Activated CD8-positive, alpha-beta memory T cell treated with anti-CD3 and anti-CD28 coated beads, Interleukin-2, amount 50 U/mL, for 4 hours (primary cell): ENCODE measurements at regions not wholly inside any gene's neighbourhood (a gene's known extent, or its start where the extent isn't known, plus 50 kb on each side); places are given as distances from the start of the nearest gene placed in this dataset.
"Not testable (repeated sequence)": the region's sequence is repeated elsewhere in the genome, so short reads cannot be mapped to it uniquely, and the experiment has no call there.

ENCODE experiments used
- DNase-seq: peaks from one replicate; pipeline ENCODE4 v3.0.0-alpha.2; 2020

GRCh38 chr4:66577922-66578321 is 907.6 kb upstream of the EPHA5 start:
- no peak for DNase-seq

- DNase-seq: no peak
These were observed 904.9 kb upstream of the EPHA5 start for GRCh38 chr4:66575008-66575696.

- DNase-seq: no peak
These were observed 904.1 kb upstream of the EPHA5 start for GRCh38 chr4:66574145-66574978.

GRCh38 chr4:66572949-66573348 is 902.7 kb upstream of the EPHA5 start:
- DNase-seq: no peak

- no peak for DNase-seq
These were observed 900.9 kb upstream of the EPHA5 start for GRCh38 chr4:66571145-66571695.

- no peak for DNase-seq
These were observed 898.9 kb upstream of the EPHA5 start for GRCh38 chr4:66569228-66569627.

GRCh38 chr4:66568431-66568830 is 898.1 kb upstream of the EPHA5 start:
- DNase-seq: no peak

GRCh38 chr4:66568001-66568400 is 897.7 kb upstream of the EPHA5 start:
- no peak for DNase-seq

GRCh38 chr4:66567551-66567950 is 897.3 kb upstream of the EPHA5 start:
- DNase-seq: no peak

- DNase-seq: no peak
These were observed 895.5 kb upstream of the EPHA5 start for GRCh38 chr4:66565801-66566200.

GRCh38 chr4:66564901-66565651 is 894.8 kb upstream of the EPHA5 start:
- no peak for DNase-seq

- no peak for DNase-seq
These were observed 892.1 kb upstream of the EPHA5 start for GRCh38 chr4:66562276-66562806.

GRCh38 chr4:66561465-66562053 is 891.3 kb upstream of the EPHA5 start:
- not testable (repeated sequence) for DNase-seq

GRCh38 chr4:66558651-66559050 is 888.4 kb upstream of the EPHA5 start:
- DNase-seq: no peak

GRCh38 chr4:66556651-66557278 is 886.5 kb upstream of the EPHA5 start:
- DNase-seq: no peak

- DNase-seq: no peak
These were observed 885.0 kb upstream of the EPHA5 start for GRCh38 chr4:66555301-66555700.

GRCh38 chr4:66554826-66555225 is 884.5 kb upstream of the EPHA5 start:
- DNase-seq: no peak

GRCh38 chr4:66545301-66545700 is 875.0 kb upstream of the EPHA5 start:
- DNase-seq: not testable (repeated sequence)

GRCh38 chr4:66544281-66544680 is 874.0 kb upstream of the EPHA5 start:
- no peak for DNase-seq

- DNase-seq: no peak
These were observed 869.5 kb upstream of the EPHA5 start for GRCh38 chr4:66539745-66540144.

- no peak for DNase-seq
These were observed 854.5 kb upstream of the EPHA5 start for GRCh38 chr4:66524781-66525180.

- no peak for DNase-seq
These were observed 852.0 kb upstream of the EPHA5 start for GRCh38 chr4:66522244-66522643.
